ENCODE measurements at regions not wholly inside any gene's neighbourhood (a gene's known extent, or its start where the extent isn't known, plus 50 kb on each side); places are given as distances from the start of the nearest gene placed in this dataset.

DNA sequence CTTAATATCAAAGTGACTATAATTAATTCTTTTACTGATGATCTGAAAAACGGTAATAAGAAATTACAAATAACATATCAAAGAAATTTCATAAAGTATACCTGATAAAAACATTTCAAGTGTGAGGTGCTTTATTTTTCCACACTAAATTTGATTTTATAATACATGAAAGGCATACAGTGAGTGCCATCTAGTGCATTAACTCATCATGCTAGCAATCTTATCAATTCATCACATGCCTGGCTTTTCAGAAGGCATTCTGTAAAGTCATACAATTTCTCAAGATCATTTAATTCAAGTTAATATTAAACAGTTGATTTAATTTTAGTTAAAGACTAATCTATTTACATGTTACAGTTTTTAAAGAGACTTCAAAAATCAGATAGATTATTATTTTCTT, 1020.9 kb downstream of the GATA3 start:
- no peak for TF ChIP-seq CTCF (IDR thresholded peaks at IDR 0.05; ENCODE audit: low read length)
- no peak for TF ChIP-seq EZH2 (IDR thresholded peaks at IDR 0.05; ENCODE audit: borderline replicate concordance, low read length)
